Dermis blood vessel endothelial cell (primary cell): ENCODE measurements at regions not wholly inside any gene's neighbourhood (a gene's known extent, or its start where the extent isn't known, plus 50 kb on each side); places are given as distances from the start of the nearest gene placed in this dataset.
A peak's percentile ranks its signal among the peaks of the same experiment; 100 is the strongest.
"Not testable (repeated sequence)": the region's sequence is repeated elsewhere in the genome, so short reads cannot be mapped to it uniquely, and the experiment has no call there.

Source experiments
- DNase-seq: peaks from one replicate; pipeline ENCODE4 v3.0.0; 2010

- DNase-seq, result no peak
These were observed 144.9 kb upstream of the TWIST2 start for GRCh38 chr2:238703053-238703415.

DNA sequence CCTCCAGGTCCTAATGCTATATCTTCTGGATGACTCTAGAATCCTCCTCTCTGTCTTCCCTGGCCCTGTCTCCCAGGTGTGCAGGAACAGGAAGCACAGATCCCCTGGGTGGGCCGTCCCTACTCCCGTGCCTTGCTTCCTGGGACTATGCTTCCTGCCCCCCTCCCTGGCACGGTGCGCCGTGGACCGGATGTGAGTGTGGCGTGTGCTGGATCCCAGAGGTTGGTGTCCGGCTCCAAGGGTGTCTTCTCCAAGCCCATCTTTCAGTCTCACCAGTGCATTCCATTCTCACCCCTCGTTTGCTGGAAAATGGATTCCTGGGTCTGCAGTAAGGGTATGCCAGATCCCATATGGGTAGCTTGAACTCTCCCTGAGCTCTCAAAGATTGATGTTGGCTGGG is 144.4 kb upstream of the TWIST2 start:
- no peak for DNase-seq

DNA sequence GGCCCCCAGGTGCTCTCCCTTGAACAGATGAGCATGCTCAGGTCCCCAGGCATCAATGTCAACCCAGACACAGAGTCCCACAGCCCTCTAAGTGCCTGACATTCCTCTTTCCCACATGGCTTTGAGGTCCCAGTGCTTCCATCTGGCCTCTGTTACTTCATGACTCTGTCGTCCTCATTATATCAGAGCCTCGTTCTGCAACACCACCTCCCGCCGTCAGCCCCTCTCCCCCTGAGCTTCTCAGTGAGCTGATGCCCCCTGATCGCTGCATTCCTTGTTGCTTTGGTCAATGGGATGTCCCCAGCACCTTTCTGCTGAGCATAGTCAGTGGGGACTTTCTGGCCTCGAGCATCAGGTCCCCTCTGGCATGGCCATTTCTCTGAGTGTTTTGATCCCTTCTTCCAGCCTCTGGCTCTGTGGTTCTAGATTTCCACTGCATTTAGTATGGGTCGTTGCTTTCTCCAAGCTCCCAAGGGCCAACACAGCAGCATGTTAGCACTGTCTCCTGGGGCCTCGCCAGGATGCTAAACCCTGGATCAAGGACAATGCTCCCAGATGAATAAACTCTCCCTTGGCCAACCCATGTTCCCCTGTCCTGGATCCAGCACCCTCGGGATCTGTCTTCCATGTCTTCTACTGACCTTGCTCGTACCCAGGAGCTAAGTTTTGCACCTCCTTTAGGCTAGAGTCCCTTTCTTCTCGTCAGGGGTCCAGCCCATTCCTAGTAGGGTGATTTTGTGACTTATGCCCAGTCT is 143.2 kb upstream of the TWIST2 start:
- DNase-seq, result no peak

DNA sequence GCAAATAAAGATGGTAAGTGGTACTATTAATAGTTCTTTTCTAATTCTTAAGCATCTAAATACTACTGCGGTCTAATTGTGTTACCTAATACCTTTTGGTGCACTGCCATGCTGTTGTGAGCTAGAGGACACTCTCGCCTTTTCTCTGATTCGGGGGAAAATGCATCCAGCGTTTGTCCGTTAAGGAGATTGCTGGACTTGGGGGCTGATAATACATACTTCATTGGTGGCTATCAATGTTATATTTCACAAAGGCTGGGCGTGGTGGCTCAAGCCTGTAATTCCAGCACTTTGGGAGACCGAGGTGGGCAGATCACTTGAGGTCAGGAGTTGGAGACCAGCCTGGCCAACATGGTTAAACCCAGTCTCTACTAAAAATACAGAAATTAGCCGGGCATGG is 141.7 kb upstream of the TWIST2 start:
- DNase-seq, result no peak

DNA sequence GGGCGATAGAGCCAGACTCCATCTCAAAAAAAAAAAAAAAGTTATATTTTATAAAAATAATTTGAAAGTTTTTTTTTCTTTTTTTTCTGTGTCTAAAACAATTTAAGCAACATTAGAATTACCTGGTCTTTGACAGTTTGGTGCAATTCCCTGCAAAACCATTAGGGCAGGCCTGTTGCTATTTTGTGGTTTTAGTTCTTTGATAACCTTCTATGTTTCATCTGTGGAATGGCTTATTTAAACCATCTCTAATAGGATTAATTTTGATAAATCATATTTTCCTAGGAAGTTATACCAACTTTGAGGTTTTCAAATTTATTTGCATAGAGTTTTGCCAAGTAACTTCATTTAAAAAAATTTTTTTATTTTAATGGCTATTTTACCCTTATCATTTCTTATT is 141.2 kb upstream of the TWIST2 start:
- no peak for DNase-seq

GRCh38 chr2:238709325-238710025 is 138.4 kb upstream of the TWIST2 start:
- no peak for DNase-seq

DNA sequence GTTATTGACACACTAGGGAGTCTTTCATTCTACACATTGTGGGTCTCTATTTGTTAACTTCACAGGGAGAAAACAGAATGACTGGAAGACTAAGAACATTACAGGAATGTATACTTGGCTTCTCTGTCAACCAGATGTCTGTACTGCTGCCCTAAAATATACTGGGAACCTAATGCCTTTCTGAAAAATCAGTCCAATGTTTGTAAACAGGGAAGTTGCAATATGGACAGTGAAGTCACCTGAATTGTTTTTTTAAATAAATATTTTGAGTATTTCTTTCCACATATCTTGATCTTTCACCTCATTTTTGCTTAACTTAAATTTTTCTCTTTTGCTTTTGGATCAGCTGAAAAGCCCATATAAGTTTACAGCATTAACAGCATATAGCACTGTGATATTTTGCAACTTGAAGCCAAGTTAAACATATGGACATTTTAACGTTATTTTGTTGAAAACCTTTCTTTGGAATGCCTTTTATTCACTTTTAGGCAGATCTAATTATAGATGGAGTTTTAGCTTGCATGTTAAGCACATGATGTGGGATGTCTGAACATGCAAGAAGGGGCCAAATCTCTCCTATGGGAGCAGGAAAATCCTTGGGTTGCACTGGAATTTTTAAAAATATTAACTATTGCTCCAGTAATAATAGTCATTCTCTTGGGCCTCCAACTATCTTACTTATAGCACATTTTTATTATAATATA is 137.7 kb upstream of the TWIST2 start:
- no peak for DNase-seq

DNA sequence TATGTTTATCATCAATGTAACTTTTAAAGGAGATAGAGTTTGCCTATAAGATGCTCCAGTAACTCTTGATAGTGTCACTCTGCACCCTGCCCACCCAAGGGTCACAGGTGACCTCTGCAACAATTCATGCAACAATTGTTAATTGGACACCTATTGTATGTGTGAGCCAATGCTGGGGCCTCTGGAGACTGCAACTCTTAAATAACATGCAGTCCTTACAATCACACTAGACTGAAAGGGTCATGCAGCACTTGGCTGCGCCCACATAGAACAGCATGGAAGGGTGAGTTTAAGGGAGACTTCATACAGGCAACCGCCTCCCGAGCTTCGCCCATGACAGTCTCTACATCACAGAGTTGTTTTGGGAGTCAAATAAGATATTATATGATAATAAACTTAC is 137.1 kb upstream of the TWIST2 start:
- no peak for DNase-seq

DNA sequence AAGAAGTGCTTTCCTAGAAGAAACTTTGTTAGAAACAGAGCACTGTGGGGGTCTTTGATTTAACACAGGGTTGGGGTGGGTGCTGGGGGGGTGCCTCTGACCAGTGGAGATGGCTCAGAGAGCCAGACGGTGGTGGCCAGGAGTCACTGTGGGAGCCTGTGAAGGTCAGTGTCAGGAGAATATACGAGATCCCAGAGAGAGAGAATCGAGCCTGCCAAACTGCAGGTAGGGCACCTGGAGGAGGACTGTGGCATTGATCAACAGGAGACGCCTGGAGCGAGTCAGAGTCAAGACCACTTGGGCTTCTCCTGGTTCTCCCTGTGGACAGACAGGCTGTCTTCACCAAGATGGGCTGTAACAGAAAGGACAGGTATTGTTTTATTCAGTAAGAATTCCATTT is 136.5 kb upstream of the TWIST2 start:
- DNase-seq, result no peak

GRCh38 chr2:238712011-238712410 is 135.9 kb upstream of the TWIST2 start:
- no peak for DNase-seq

DNA sequence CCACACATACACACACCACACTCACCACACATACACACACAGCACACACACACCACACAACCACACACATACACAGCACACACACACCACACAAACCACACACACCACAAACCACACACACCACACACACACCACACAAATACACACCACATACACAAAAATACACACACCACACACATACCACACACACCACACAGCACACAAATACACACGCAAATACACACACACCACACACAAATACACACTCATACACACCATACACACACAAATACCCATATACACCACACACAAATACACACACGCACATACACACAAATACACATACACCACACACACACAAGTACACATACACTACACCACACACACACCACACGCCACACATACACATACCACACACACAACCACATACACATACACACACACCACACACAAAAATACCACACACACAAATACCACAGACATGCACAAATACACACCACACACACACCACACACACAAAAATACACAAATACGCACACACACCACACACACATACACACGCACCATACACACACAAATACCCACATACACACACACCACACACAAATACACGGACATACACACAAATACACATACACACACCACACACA is 134.6 kb upstream of the TWIST2 start:
- no peak for DNase-seq

- DNase-seq, result no peak
These were observed 133.8 kb upstream of the TWIST2 start for GRCh38 chr2:238714038-238714528.

DNA sequence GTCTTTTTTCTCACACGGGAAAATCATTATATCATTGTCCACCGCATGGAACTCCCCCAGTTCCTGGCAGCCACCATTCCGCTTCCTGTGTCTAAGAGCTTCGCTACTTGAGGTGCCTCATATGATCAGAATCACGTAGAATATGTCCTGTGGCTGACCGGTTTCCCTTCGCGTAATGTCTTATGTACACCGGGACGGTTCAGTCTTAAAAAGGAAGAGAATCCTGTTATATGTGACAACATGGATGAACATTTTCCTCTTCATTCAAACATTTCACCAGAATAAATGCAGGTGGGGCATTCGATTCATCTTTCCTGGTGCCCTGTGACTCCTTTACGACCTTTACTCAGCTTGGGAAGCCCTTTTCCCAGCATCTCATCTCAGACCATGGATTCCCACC is 131.7 kb upstream of the TWIST2 start:
- DNase-seq, result no peak

GRCh38 chr2:238716585-238716984 is 131.3 kb upstream of the TWIST2 start:
- no peak for DNase-seq

GRCh38 chr2:238717084-238717483 is 130.8 kb upstream of the TWIST2 start:
- no peak for DNase-seq

GRCh38 chr2:238719641-238720040 is 128.2 kb upstream of the TWIST2 start:
- DNase-seq, result no peak

GRCh38 chr2:238720232-238720672 is 127.6 kb upstream of the TWIST2 start:
- peak; percentile 64 for DNase-seq

DNA sequence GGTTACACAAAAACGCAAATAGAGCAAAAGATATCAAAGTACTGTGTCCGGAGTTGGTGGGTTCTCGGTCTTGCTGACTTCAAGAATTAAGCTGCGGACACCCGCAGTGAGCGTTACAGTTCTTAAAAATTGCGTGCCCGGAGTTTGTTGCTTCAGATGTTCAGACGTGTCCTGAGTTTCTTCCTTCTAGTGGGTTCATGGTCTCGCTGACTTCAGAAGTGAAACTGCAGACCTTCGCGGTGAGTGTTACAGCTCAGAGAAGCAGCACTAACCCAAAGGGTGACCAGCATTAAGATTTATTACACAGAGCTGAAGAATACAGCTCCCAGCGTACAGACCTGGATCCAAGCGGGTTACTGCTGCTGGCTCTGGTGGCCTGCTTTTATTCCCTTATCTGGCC is 125.7 kb upstream of the TWIST2 start:
- DNase-seq, result no peak

GRCh38 chr2:238722883-238723282 is 125.0 kb upstream of the TWIST2 start:
- no peak for DNase-seq

DNA sequence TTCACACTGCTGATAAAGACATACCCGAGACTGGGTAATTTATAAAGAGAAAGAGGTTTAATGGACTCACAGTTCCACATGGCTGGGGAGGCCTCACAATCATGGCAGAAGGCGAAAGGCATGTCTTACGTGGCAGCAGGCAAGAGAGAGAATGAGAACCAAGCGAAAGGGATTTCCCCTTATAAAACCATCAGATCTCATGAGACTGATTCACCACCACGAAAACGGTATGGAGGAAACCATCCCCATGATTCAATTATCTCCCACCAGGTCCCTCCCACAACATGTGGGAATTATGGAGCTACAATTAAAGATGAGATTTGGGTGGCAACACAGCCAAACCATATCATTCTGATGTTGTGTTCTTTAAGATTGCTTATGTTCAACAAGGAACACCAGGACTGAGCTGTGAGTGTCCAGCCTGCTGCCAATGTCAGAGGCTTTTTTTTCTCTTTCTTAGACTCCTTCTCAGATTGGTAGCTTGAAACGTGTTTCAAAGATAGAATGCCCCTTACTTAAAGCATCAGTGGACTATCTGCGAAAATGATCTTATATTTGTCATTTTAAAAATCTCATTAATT is 124.1 kb upstream of the TWIST2 start:
- DNase-seq, result not testable (repeated sequence)

DNA sequence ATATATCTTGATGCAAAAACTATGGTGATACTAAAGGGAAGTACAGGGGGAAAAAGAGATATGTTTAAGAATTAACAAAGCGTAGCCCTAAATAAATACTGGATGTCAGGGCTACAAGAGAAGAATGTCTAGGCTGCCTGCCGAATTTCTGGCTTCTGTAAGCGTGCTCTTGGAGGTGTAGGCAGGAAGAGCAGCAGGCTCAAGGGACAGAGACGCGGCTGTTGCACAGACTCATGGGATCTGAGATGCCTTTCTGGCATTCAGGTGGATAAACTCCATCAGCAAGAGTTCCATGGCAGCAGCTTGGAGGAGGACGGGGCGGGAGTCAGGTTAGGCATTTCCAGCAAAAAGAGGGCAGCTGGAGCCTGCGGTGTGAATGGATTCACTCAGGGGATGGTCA is 123.2 kb upstream of the TWIST2 start:
- DNase-seq, result no peak

GRCh38 chr2:238725298-238725697 is 122.6 kb upstream of the TWIST2 start:
- DNase-seq, result no peak
